NB4 (cell line): ENCODE measurements at regions not wholly inside any gene's neighbourhood (a gene's known extent, or its start where the extent isn't known, plus 50 kb on each side); places are given as distances from the start of the nearest gene placed in this dataset.

Experiments
- DNase-seq: peaks from one replicate; pipeline ENCODE4 v3.0.0; 2010; ENCODE audit warnings: low read depth
- H3K4me3 ChIP-seq: one replicate; pipeline ENCODE4 v1.5.1; 2011; ENCODE audit warnings: mild to moderate bottlenecking, low read depth, low read length, moderate library complexity
- CTCF ChIP-seq: IDR thresholded peaks from one replicate; pipeline ENCODE4 v1.5.1; 2012; ENCODE audit warnings: low read depth, low read length
- MAX ChIP-seq: IDR thresholded peaks from 2 replicates; pipeline ENCODE4 v1.6.1; 2011; ENCODE audit warnings: low read depth, low read length
- MYC ChIP-seq: IDR thresholded peaks from 2 replicates; pipeline ENCODE4 v1.6.1; 2011; ENCODE audit warnings: low read depth, low read length
- POLR2A ChIP-seq: IDR thresholded peaks from 2 replicates; pipeline ENCODE4 v1.6.1; 2011; ENCODE audit warnings: mild to moderate bottlenecking; ENCODE audit not compliant: insufficient read length; ENCODE audit errors: extremely low read depth

GRCh38 chr16:60304066-60304465 is 1570.0 kb upstream of the GOT2 start:
- DNase-seq = no peak
- no peak overlapping the region for H3K4me3 ChIP-seq
- TF ChIP-seq MYC = no peak
- no peak for TF ChIP-seq POLR2A
- TF ChIP-seq CTCF = no peak
- no peak for TF ChIP-seq MAX

GRCh38 chr16:60302676-60303075 is 1568.6 kb upstream of the GOT2 start:
- no peak for DNase-seq
- no peak overlapping the region for H3K4me3 ChIP-seq

GRCh38 chr16:60302261-60302660 is 1568.1 kb upstream of the GOT2 start:
- H3K4me3 ChIP-seq = no peak overlapping the region
- DNase-seq = no peak
- TF ChIP-seq POLR2A (no peak), CTCF (no peak), MAX (no peak), MYC (no peak)

More at GRCh38 chr16:60302676-60303075, 1568.6 kb upstream of the GOT2 start:
- no peak for TF ChIP-seq MYC
- TF ChIP-seq CTCF = no peak
- TF ChIP-seq POLR2A = no peak
- no peak for TF ChIP-seq MAX

GRCh38 chr16:60299241-60299776 is 1565.2 kb upstream of the GOT2 start:
- H3K4me3 ChIP-seq = no peak overlapping the region
- TF ChIP-seq CTCF (no peak), MYC (no peak), MAX (no peak), POLR2A (no peak)
- no peak for DNase-seq

GRCh38 chr16:60295451-60295850 is 1561.3 kb upstream of the GOT2 start:
- TF ChIP-seq CTCF (no peak), POLR2A (no peak), MYC (no peak), MAX (no peak)
- no peak overlapping the region for H3K4me3 ChIP-seq
- no peak for DNase-seq

GRCh38 chr16:60285794-60286193 is 1551.7 kb upstream of the GOT2 start:
- H3K4me3 ChIP-seq = no peak overlapping the region
- TF ChIP-seq MYC (no peak), MAX (no peak)

More at GRCh38 chr16:60285794-60286193, 1551.7 kb upstream of the GOT2 start:
- DNase-seq = no peak
